Activated CD4-positive, alpha-beta T cell treated with anti-CD3 and anti-CD28 coated beads for 4 hours (primary cell): ENCODE measurements at regions not wholly inside any gene's neighbourhood (a gene's known extent, or its start where the extent isn't known, plus 50 kb on each side); places are given as distances from the start of the nearest gene placed in this dataset.
"Not testable (repeated sequence)": the region's sequence is repeated elsewhere in the genome, so short reads cannot be mapped to it uniquely, and the experiment has no call there.

ENCODE experiments used
- DNase-seq, 2 donors: peaks; one replicate each; pipeline ENCODE4 v3.0.0-alpha.2; 2020

DNA sequence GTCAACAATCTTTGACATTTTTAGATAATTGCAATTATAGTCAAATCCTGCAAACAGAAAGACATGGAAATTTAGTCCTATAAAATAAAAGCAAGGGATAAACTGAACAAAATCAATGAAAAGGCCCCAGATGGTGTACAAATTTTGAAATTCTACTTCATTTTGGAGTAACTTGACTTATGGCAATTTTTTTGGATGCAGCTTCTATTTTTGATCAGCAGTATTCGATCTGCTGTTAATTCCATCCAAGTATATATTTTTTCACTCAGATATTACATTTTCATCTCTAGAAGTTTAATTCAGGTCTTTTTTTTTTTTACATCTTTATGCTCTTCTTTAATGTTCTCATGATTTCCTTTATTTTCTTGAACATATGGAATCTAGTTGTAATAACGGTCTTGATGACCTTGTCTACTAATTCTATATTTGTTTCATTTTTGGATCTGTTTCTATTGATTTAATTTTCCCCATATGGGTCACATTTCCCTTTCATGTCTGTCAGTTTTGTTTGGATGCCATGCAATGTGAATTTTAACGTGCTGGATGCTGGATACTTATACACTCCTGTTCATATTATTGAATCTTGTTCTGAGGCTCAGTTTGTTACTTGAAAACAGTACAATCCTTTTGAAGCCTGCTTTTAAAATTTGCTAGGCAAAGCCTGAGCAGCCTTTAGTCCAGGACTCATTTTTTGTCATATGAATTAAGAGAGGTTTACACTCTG is 164.3 kb upstream of the FAM3C start:
- DNase-seq, result no peak

DNA sequence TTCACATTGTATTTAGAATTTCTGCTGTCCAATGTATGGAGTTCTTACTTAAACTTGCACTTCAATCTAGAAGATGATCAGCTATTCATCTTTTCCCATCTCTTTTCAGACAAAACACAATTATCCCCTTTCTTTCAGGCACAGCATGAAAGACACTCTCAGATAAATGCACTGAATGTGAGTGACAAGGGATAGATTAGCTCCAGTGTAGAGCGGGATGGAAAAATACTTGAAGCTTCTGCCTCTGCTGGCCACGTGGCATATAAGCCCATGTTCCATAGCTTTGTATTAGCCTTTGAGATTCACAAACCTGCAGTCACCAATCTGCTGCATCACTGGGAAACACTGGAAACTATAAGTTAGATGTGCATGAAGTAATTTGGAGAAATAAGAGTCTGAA is 162.2 kb upstream of the FAM3C start:
- no peak for DNase-seq

DNA sequence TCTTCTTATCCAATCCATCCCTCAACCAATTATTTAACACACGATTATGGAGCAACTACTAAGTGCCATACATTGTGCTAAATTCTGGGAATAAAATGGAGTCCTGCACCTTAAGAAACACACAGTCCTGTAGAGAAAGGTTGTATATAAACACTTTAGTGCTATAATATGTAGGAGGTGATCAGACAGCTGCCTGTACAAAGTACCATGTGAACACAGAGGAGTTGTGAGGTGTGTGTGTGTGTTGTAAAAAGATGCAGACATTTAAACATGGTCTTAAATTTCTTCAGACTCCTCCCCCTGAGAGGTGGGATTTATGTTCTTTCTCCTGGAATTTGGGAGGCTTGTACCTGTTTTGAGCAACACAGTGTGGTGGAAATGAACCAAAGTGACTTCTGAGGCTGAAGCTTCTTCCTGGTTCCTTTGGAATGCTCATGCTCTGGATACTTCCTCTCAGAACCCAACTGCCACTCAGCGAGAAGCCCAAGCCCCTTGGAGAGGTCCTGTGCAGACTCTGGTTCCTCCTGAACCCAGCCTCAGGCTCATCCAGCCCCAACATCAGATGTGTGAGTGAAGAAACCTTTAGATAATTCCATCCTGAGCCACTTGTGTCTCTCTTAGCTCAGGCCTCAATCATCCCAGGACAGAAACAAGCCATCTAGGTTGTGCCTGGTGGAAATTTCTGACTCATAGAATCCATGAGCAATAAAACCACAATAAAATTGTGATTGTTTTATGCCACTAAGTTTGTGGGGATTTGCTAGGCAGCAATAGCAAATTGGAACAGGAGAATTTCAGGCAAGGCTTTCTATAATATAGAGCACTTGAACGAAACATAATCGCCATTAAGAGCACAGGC is 161.2 kb upstream of the FAM3C start:
- DNase-seq, result no peak

DNA sequence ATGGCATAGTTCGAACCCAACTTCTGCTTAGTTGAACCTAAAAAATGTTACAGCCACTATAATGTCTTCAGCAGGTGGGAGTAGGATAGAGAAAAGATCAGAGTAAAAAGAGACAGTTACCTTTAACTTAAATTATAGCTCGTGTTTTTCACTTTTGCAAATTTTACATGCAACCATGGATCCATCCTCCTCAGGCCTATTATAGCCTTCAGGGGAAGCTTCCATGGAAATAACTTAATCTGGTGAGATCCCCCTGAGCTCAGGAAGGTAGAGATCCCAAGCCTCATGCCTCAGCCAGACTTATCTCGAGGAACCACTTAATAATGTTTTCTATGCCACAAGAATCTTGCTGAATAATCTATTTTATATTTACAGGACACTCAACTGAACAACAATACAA is 159.4 kb upstream of the FAM3C start:
- no peak for DNase-seq

DNA sequence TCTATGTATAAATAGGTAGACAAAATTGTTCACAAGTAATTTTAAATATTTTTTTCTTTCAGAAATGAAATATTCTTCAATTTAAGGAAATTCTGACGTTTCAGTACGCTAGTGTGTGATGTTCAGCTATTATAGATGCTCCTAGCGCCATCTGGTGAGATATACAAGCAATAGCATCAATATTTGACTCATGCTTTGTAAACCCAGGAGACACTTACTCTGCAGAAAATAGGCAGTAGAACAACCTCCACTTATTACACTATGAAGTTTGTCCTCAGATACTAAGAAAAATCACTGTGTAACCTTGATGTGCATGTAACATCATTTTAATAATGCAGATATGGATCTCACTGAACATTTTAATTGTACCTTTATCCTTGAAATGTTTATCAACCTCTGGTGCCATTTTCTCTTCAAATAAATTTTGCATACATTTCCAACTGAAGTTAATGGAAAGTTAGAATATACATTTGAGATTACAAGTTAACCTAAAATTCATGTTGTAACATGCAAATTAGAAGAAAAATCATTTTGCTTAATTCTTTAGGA is 151.5 kb upstream of the FAM3C start:
- no peak for DNase-seq

DNA sequence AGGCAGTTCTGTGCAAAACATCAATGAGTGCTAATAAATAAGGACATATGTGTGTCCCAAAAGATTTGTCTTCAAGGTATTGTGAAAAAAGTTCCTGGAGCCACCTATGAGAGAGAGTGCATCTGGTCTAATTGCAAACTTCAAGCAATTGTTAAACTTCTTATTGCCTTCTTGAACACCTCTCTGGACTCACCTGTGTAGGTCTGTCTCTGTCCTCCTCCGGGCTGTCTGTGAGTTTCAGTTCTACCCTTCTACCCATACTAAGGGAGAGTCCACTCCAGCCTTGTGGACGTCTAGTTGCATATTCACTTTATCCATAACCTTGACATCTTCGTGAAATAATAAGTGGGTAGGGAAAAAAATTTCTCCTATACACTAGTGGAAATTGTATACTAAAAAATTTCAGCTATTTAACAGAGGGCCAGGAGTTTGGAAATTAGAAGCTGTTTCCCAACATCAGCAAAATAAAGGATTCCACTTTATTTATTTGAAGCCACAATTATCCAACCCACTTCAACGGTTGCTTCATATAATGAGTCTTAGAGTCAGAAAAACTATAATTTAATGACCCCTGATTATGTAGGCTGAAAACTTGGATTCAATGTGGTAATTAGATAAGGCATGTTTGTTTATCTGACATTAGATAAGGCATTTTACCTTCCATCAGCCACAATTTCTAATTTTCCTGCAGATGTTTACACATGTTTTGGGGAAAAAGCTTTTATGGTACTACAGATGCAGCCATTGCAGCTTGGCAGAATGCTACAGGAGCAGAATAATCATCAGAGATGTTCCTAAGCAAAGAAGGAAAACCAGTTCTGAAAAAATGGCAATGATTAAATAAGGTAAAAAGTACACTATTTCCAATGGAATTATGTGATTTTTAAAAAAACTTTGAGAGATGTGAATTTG is 150.8 kb upstream of the FAM3C start:
- no peak for DNase-seq

DNA sequence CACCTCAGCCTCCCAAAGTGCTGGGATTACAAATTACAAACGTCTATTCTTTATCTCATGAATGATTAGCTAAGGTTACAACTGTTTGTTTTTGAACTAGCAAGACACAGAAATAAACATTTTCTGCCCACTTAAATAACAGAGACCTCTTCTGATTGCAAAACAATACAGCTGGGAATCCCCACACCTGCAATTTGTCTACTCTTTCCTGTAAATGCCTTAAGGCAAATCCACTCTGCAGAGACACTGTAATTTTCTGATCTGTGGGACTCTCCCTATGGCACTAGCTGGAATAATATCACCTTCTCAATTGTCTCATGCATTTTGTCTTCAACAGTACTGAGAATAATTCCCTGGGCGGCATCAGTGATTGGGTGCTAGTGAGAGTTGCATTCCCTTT is 149.3 kb upstream of the FAM3C start:
- DNase-seq, result no peak

DNA sequence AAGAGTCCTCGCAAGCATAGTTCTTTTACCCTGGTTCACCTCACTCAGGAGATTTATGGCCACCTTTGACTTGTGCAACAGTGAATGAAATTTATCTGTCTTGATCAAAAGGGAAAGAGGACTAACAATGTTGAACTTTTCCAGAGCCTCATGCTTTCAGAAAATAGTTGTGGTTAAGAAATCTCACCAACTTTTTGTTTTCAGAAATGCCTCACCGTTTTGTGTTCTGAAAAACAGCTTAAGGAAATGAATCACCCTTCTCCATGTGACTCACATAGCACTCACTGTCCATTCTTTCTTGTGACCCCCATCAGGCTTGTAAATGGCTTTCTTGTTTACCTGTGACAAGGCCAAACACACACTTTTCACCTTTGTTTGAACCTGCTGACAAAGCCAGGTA is 148.6 kb upstream of the FAM3C start:
- DNase-seq, result no peak

DNA sequence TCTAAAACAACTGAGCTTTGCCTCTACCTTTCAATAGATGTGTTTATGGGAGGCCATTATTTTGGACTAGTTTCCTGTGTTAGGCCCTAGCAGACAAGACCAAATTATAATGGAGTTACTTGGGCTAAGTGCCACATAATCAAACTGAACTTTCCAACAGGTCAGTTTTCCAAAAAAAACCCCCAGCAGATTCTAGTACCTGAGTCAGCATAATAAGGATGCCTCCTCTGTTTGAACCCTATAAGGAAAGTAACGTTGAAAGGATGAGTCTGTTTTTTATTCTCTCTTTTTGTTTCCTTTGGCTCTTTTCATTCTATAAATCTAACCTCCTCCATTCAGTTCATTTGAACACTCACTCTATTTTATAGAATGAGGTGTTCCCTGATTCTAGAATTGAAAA is 148.1 kb upstream of the FAM3C start:
- no peak for DNase-seq

DNA sequence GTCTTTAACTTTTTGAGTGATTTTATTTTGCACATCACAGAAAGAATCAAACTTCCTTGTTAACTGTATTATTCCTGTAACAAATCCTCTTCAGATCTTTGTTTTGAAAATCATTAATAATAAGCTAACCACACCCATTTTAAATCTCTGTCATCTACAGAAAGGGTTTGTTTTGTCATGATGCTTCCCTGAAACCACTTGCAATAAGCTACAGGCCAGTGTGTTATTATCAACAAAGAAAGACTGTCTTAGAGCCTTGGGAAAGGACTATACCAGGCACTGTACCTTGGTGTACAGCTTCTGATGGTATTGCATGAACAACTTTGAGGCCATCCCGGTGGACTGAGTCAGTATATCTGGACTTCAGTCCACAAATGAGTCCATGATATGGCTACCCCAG is 145.3 kb upstream of the FAM3C start:
- no peak for DNase-seq

DNA sequence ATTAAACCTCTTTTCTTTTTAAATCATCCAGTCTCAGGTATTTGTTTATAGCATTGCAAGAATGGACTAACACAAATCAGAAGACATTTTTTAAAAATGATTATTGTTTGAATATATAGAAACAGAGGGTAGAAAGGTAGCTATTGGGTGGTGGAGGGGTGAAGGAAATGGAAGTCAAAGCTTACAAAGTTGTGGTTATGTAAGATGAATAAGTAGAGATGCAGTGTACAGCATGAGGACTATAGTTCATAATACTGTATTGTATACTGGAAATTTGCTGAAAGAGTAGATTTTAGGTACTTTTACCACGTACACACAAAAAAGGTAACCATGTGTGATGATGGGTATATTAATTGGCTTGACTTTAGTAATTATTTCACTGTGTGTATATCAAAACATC is 144.0 kb upstream of the FAM3C start:
- DNase-seq, result no peak

DNA sequence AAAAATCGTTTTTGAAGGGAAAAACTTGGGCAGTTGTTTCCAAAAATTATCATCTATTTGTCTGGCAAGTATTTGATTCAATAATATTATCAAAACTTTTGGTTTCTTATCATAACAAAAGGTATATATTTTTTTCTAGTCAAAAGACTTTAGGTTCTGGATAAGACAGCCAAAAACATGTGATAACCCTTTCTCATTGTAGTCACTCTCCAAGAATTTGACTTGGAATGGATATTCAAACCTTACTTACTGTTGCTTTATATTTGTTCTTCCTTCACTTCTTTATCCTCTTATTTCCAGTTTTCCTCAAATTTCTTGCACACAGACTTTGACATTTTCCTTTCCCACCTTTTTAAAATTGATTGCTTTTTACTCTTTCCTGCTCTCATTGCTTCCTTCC is 140.9 kb upstream of the FAM3C start:
- DNase-seq, result no peak

DNA sequence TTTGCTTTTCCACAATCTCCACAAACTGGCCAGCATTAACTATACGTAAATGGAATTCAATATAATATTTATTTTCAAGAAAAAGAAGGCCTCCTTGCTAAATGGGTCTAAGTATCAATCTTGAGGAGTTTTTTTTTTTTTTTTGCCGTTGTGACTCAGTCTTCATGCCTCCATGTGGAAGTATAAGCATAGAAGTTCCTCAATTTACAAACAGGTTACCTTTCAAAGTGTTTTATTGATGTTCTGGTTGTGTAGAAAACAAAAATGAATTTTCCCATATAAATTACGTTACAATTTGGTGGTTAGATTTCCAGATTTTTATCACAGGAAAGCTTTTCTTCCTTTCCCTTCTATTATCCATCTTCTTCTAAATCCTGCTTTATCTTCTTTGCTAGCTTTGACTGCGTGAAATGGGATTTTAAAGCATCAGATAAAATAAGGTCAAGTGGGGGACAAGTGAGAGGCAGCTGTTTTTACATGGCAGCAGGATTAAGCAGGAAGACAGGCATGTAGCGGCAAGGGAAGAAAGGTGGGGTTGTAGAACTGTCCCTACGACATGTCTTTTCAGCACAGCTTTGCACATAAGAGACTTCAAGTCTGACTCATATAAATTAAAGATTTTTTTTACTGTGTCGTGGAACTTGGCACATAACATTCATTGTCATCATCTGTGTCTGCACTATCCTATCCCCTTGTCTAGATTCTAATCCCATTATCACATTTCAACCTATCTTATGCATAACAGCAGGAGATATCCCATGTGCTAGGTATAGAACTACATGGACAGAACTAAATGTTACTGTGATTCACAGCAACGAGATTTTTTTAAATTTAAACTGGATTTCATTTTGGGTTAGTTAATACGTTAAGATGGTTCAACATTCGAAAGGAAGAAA is 135.3 kb upstream of the FAM3C start:
- DNase-seq, result no peak

DNA sequence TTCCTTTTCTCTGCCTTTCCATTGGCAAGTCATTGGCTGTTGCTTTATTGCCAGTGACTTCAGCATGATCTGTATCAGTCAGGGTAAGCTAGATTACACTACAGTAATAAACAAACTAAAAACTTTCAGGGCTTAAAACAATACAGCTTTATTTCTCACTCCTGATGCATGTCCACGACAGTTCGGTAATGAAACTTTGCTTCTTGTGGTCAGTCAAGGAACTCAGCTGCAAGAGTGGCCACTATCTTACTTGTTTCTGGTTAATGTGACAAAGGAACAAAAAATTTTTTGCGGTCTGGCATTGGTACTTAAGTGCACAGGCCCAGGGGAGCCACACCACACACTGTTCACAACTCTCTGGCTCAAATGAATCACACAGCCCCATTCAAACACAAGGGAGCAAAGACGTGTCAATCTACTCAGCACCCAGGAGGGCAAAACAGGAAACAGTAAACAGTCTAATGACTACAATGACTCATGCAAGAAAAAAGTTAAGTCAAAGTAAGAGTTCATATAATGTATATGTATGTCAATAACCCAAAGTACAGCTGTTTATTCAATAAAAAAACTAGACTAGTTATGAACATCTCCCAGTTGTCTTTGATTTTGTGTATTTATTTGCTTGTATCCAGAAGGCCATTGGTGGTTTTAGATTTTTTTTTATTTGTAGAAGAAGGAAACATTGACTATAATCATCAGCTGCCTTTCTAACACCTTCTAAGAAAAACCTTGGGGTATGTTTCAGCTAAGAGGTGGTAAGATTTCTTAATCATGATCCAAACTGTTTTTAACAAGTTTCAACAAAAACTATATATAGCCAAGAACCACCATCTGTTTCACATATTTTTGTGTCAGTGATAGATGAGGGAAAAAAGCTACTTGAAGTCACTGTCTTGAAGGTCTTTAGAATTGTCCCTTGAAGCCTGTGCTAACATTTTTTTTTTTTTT is 134.4 kb upstream of the FAM3C start:
- DNase-seq, result peak; percentile 7 to 37

DNA sequence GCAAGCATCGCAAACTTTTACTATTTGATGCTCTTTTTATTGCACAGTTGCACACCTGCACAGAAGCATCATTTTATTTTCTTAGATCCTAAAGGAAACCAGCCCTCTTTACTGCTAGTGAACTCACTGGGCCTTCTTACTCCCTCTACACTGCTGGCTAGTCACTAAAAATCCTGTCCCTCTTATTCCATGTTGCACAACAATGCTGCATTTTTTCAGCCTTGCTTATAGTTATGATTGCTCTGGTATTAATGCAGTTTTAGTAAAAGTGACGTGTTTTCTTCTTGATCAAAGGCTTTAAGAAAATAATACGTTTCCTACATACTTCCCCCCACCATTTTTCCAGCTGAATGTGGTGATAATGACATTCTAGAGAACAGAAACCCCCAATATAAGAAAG is 132.9 kb upstream of the FAM3C start:
- no peak for DNase-seq

DNA sequence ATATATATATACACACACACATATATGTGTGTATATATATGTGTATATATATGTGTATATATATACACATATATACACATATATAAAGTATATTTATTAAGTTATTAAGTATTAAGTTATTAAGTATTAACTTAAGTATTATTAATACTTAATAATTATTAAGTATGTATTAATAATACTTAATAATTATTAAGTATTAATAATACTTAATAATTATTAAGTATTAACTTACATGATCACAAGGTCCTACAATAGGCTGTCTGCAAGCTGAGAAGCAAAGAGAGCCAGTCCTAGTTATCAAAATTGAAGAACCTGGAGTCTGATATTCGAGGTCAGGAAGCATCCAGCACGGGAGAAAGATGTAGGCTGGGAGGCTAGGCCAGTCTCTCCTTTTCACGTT is 130.1 kb upstream of the FAM3C start:
- DNase-seq, result not testable (repeated sequence)

DNA sequence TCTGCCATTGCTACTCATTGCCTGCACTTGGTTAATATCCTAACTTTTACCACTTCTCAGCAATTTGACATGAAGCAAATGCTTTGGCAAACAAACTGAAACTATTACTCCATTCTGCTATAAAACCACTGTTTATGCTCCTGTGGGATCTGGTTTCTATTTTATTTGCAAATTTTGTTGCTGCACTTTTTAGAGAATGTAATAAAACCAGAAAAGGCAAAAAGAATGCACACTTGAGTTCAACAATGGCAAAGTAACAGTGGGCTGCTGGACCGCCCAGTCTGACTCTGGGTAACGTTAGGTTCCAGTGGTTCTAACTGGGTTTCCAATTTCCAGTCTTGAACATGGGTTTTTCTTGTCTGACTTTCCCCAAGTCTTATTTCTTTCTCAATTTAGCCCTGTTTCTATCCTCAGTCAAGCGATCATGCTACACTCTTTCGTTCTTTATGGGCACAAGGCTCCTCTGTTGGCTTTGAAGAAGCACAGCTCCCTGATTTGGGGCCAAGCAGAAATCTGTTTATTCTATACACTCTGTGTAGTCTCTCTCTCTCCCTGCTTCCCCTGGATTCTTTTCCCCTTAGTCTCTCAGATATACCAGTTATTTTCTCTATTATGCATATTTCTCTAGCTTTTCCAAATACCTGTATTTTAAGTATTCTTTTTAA is 129.2 kb upstream of the FAM3C start:
- DNase-seq, result no peak

DNA sequence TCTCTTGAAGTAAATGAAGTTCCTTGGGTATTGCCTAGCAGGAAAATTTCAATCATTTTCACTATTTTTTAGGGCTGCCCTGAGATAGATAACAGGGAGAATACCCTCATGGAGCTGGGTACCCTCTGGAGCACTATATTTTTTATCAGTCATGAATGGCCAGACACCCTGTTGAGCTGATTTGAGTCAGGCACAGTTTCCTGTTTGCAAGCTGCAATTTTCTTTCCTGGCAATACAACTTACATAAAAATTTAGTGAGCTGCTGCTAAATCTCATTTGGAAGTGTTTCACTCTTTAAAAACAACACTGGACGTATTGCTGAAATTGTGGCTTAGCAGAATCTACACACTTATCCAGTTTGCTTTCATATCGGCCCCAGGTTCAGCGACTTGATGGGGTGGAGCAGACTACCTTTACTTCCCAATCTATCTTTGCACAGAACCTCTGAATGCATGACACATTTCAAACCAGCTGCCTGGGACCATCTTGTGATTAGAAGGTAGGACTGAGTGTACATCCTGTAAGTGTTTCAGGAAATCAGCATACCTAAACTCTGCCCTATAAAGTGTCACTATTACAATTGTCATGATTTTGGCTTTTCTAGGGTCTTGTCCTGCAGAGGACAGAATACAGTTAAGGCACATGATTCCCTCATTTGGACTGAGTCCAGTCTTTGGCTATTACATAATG is 125.7 kb upstream of the FAM3C start:
- DNase-seq, result no peak

DNA sequence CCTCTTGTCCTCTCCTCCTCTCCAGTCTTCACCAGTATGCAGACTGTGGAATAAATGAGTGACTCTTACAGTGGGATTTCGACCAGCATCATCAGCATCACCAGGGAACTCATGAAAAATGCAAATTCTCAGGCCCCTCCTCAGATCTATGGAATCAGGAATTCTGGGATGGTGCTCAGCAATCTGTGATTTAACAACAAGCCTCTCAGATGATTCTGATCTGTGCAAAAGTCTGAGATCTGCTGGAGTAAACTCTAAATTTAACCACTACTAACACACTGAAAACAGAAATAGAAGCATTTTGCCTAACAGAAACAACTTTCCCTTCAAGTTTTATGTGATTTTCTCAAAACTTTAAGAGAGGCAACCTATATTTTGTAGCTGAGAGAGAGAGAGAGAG is 124.8 kb upstream of the FAM3C start:
- DNase-seq, result no peak
